B cell (primary cell): ENCODE measurements at regions not wholly inside any gene's neighbourhood (a gene's known extent, or its start where the extent isn't known, plus 50 kb on each side); places are given as distances from the start of the nearest gene placed in this dataset.

Experiments
- ATAC-seq: fragments of 200-7000 bp; cut with Tn5 transposase; one replicate; pipeline ENCODE4 v1.10.0; 2021; ENCODE audit warnings: low read depth, mild to moderate bottlenecking, moderate number of reproducible peaks, moderate library complexity
- CTCF ChIA-PET: fragments of 350-600 bp; sonication (Branson Sonifier 250); formaldehyde crosslinking; loops from one replicate; lab custom pipeline; 2021; ENCODE audit warnings: antibody characterized with exemption, inconsistent platforms; lab: Charles Lee
- POLR2A ChIA-PET: fragments of 350-600 bp; sonication (Branson Sonifier 250); formaldehyde crosslinking; loops from one replicate; lab custom pipeline; 2021; ENCODE audit warnings: antibody characterized with exemption; lab: Charles Lee
- DNase-seq: peaks from one replicate; pipeline ENCODE4 v3.0.0; 2013
- H2AFZ ChIP-seq: 2 replicates; pipeline ENCODE4 v1.6.1; 2012; ENCODE audit warnings: mild to moderate bottlenecking, low read depth, low read length; ENCODE audit not compliant: insufficient read depth, poor library complexity, severe bottlenecking
- H3K27ac ChIP-seq, 2 donors: 1 replicate in 1 of 2; 2 replicates in 1 of 2; pipeline ENCODE4 v1.5.1; 2012 to 2013; ENCODE audit warnings: low read length in 2 of 2, mild to moderate bottlenecking in 2 of 2, moderate library complexity in 1 of 2
- H3K27me3 ChIP-seq, 4 experiments: fragments of 200-600 bp in 1 of 4; sonication (generic) in 1 of 4; replicated peaks in 1 of 4; 1 replicate in 2 of 4; 2 replicates in 2 of 4; pipeline versions ENCODE4 v1.6.1 to v1.7.0; 2013 to 2016; ENCODE audit warnings: low read length in 3 of 4, mild to moderate bottlenecking in 2 of 4, mixed read lengths in 1 of 4, moderate library complexity in 1 of 4; ENCODE audit not compliant: insufficient read depth in 4 of 4, control insufficient read depth in 3 of 4; ENCODE audit errors: control extremely low read depth in 1 of 4
- H3K36me3 ChIP-seq, 2 experiments: replicated peaks in 1 of 2; 1 replicate in 1 of 2; 2 replicates in 1 of 2; pipeline versions ENCODE4 v1.6.1 to v1.7.1; 2013; ENCODE audit warnings: low read length in 1 of 2; ENCODE audit not compliant: insufficient read depth in 2 of 2, control insufficient read depth in 1 of 2; ENCODE audit errors: control extremely low read depth in 1 of 2, extremely low read depth in 1 of 2
- H3K4me1 ChIP-seq, 2 donors: fragments of 200-600 bp in 1 of 2; sonication (generic) in 1 of 2; 1 replicate in 1 of 2; 2 replicates in 1 of 2; pipeline versions ENCODE4 v1.5.1 to v1.6.1; 2013 to 2017; ENCODE audit warnings: low read length in 2 of 2; ENCODE audit not compliant: control insufficient read depth in 2 of 2, insufficient read depth in 2 of 2
- H3K4me2 ChIP-seq: replicated peaks from 2 replicates; pipeline ENCODE3; 2012; ENCODE audit warnings: mild to moderate bottlenecking, low read depth, low read length; ENCODE audit not compliant: poor library complexity, severe bottlenecking
- H3K4me3 ChIP-seq, 5 experiments: fragments of 200-600 bp in 1 of 5; sonication (generic) in 1 of 5; 1 replicate in 3 of 5; 2 replicates in 2 of 5; pipeline versions ENCODE4 v1.5.1 to v1.7.0; 2011 to 2016; ENCODE audit warnings: low read length in 4 of 5, mild to moderate bottlenecking in 4 of 5, low read depth in 2 of 5, control low read depth in 1 of 5, moderate library complexity in 1 of 5; ENCODE audit not compliant: insufficient read depth in 1 of 5; ENCODE audit errors: control extremely low read depth in 1 of 5, extremely low read depth in 1 of 5
- H3K79me2 ChIP-seq: fragments of 200-600 bp; sonication (generic); one replicate; pipeline ENCODE4 v1.6.0; 2016; ENCODE audit warnings: low read length; ENCODE audit not compliant: control insufficient read depth, insufficient read depth
- H3K9ac ChIP-seq: fragments of 200-600 bp; sonication (generic); 2 replicates; pipeline ENCODE4 v1.6.1; 2017; ENCODE audit warnings: mild to moderate bottlenecking, low read length, moderate library complexity
- H3K9me3 ChIP-seq, 3 donors: one replicate each; pipeline versions ENCODE4 v1.6.1 to v1.7.1; 2013; ENCODE audit warnings: low read length in 2 of 3; ENCODE audit not compliant: control insufficient read depth in 2 of 3, insufficient read depth in 1 of 3; ENCODE audit errors: control extremely low read depth in 1 of 3
- H4K20me1 ChIP-seq: 2 replicates; pipeline ENCODE4 v1.6.0; 2012; ENCODE audit warnings: mild to moderate bottlenecking, low read length; ENCODE audit not compliant: insufficient read depth, control insufficient read depth, poor library complexity, severe bottlenecking
- H3K27ac Mint-ChIP-seq: one replicate; pipeline ENCODE4 v1.8.0; 2021; ENCODE audit warnings: mixed read lengths
- H3K27me3 Mint-ChIP-seq: one replicate; pipeline ENCODE4 v1.8.0; 2021; ENCODE audit warnings: mixed read lengths
- H3K4me1 Mint-ChIP-seq: one replicate; pipeline ENCODE4 v1.8.0; 2021; ENCODE audit warnings: mixed read lengths
- H3K4me3 Mint-ChIP-seq: one replicate; pipeline ENCODE4 v1.8.0; 2021; ENCODE audit warnings: mixed read lengths
- H3K9me3 Mint-ChIP-seq: one replicate; pipeline ENCODE4 v1.8.0; 2022; ENCODE audit warnings: mixed read lengths; ENCODE audit not compliant: insufficient read depth
- EZH2 ChIP-seq: IDR thresholded peaks from 2 replicates; pipeline ENCODE4 v1.6.1; 2012; ENCODE audit warnings: borderline replicate concordance, low read depth, mild to moderate bottlenecking, moderate library complexity, low read length; ENCODE audit not compliant: insufficient read depth, poor library complexity, severe bottlenecking
- WGBS: methylation state at CpG from one replicate; pipeline ENCODE4 v1.1.5; 2013; ENCODE audit warnings: missing lambda C conversion rate; ENCODE audit not compliant: insufficient coverage; 5-methylcytosine and 5-hydroxymethylcytosine counted together
- intact Hi-C: fragments of 100-400 bp; cut with micrococcal nuclease; formaldehyde crosslinking; loops from one replicate; pipeline ENCODE4 v1.10.0; 2022
- TF ChIP-seq, protein P1 (sequence below): fragments of 200-600 bp; IDR thresholded peaks from one replicate; pipeline ENCODE4 v1.8.0; 2022; ENCODE audit warnings: antibody characterized with exemption, mild to moderate bottlenecking

DNA sequence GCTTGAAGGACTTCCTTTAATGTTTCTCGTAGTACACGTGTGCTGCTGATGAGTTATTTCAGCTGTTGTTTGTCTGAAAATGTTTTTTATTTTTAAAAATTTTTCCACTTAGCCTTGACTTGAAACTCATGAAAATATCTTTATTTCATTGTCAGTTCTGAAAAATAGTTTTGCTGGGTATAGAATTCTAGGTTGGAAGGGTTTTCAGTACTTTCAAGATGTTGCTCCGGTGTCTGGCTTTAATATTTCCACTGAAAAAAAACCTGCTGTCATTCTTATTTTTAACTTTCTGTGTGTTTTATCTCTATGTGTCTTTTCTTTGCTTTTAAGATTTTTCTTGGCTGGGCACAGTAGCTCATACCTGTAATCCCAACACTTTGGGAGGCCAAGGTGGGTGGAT lies 103.8 kb downstream of the UNCX start:
- H2AFZ ChIP-seq = no peak overlapping the region
- H3K27ac ChIP-seq = no peak overlapping the region
- no peaks in the 10 kb centered on the region for H3K36me3 ChIP-seq
- H3K4me1 ChIP-seq = no peaks in the 10 kb centered on the region
- no peak overlapping the region for H3K4me2 ChIP-seq
- TF ChIP-seq, protein P1, sequence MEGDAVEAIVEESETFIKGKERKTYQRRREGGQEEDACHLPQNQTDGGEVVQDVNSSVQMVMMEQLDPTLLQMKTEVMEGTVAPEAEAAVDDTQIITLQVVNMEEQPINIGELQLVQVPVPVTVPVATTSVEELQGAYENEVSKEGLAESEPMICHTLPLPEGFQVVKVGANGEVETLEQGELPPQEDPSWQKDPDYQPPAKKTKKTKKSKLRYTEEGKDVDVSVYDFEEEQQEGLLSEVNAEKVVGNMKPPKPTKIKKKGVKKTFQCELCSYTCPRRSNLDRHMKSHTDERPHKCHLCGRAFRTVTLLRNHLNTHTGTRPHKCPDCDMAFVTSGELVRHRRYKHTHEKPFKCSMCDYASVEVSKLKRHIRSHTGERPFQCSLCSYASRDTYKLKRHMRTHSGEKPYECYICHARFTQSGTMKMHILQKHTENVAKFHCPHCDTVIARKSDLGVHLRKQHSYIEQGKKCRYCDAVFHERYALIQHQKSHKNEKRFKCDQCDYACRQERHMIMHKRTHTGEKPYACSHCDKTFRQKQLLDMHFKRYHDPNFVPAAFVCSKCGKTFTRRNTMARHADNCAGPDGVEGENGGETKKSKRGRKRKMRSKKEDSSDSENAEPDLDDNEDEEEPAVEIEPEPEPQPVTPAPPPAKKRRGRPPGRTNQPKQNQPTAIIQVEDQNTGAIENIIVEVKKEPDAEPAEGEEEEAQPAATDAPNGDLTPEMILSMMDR = no peak
- TF ChIP-seq EZH2 = no peak
- CTCF ChIA-PET = no interaction called here
- no peaks in the 10 kb centered on the region for H3K4me1 Mint-ChIP-seq
- no peaks in the 10 kb centered on the region for H4K20me1 ChIP-seq
- POLR2A ChIA-PET = no interaction called here
- H3K4me3 ChIP-seq = no peak overlapping the region
- DNase-seq = no peak
- H3K9me3 Mint-ChIP-seq = peaks cover 6% of the 10 kb centered on the region
- ATAC-seq = no peak
- no CpG with 5 or more reads among the region's 3 CpGs for WGBS
- intact Hi-C loops = no loop called here
- H3K4me3 Mint-ChIP-seq = no peak overlapping the region
- H3K27me3 ChIP-seq = peaks cover 0 to 15% (median 0%) of the 10 kb centered on the region in 4 experiments
- H3K79me2 ChIP-seq = no peaks in the 10 kb centered on the region
- peaks cover 0 to 52% (median 7%) of the 10 kb centered on the region in 3 donors for H3K9me3 ChIP-seq
- H3K9ac ChIP-seq = no peak overlapping the region
- no peak overlapping the region for H3K27ac Mint-ChIP-seq
- peaks cover 22% of the 10 kb centered on the region for H3K27me3 Mint-ChIP-seq

DNA sequence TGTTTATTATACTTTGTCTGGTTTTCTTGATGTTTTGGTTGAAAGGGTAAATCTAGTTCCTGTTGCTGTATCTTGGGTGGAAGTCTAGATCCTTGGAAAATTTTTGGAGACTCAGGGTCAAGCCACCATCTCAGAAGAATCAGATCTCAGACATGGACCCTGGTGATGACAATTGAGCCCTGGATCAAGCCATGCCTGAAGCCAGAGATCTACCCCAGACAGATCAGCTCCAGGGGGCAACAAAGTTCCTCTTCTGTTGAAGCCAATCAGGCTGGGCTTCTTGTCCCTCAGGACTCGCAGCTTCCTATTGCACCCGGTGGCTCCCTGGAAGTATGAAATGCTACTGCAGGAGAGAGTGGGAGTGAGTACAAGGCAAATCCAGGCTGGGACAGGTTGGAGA lies 106.9 kb downstream of the UNCX start:
- no CpG with 5 or more reads among the region's 2 CpGs for WGBS
- Histone ChIP-seq H3K4me3 (no peak overlapping the region), H3K36me3 (no peaks in the 10 kb centered on the region), H3K9me3 (peaks cover 0 to 50% (median 7%) of the 10 kb centered on the region in 3 donors), H3K79me2 (no peaks in the 10 kb centered on the region), H3K27ac (no peak overlapping the region), H3K27me3 (peaks cover 0 to 10% (median 0%) of the 10 kb centered on the region in 4 experiments), H3K4me1 (no peaks in the 10 kb centered on the region), H3K9ac (no peak overlapping the region), H3K4me2 (no peak overlapping the region), H2AFZ (no peak overlapping the region), H4K20me1 (no peaks in the 10 kb centered on the region)
- no peak overlapping the region for H3K27ac Mint-ChIP-seq
- no peak for TF ChIP-seq EZH2
- TF ChIP-seq, protein P1 = no peak
- intact Hi-C loops = no loop called here
- DNase-seq (no peak), ATAC-seq (no peak)
- CTCF ChIA-PET = no interaction called here
- H3K27me3 Mint-ChIP-seq = peaks cover 16% of the 10 kb centered on the region
- POLR2A ChIA-PET = no interaction called here
- no peak overlapping the region for H3K4me3 Mint-ChIP-seq
- no peaks in the 10 kb centered on the region for H3K4me1 Mint-ChIP-seq
- peaks cover 6% of the 10 kb centered on the region for H3K9me3 Mint-ChIP-seq
